DMS 273 treated with DMSO at 0.1 percent for 48 hours (cell line): ENCODE measurements at regions not wholly inside any gene's neighbourhood (a gene's known extent, or its start where the extent isn't known, plus 50 kb on each side); places are given as distances from the start of the nearest gene placed in this dataset.
"Not testable (repeated sequence)": the region's sequence is repeated elsewhere in the genome, so short reads cannot be mapped to it uniquely, and the experiment has no call there.

Source experiments
- DNase-seq: peaks from one replicate; lab custom pipeline; 2025; lab: John Stamatoyannopoulos, UW

DNA sequence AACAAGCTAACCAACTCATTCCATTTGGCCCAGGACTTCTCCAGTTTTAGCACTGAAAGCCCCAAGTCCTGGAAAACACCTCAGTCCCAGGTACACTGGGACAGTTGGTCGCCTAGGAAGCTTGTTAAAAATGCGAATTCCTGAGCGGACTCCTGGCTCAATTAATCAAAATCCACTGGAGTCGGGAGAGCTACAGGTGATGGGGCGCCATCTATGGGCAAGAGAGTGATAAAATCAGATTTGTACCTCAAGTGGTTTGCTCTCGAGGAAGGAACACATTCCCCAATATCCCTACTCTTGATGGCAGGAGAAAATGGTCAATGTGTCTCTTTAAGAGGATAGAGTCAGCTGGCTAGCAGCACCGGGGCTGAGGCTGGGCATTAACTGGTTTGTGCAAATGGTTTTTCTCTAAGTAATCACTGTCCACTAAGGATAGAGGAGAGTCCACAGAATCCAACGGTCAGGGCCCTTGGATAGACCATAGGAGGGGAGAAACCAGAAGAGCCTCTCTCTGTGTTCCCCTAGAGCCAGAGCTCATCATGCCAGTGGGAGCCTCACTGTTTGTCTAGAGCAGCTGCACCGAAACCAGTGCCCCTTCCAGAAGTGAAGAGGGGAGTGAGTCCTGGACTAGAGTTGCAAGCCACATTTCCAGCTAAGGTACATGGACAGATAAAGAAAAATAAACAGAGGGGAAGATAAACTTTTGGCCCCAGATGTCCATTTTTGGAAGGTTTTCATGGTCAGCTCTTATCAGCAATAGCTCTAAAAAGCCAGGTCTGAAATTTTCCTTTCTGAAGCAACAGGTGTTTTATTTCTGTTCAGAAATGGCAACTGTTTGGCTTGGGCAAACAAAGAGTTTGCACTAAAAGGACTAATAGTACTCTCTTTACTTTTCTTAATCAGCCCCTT is 148.5 kb downstream of the TENT5C start:
- DNase-seq: peak; percentile 11

DNA sequence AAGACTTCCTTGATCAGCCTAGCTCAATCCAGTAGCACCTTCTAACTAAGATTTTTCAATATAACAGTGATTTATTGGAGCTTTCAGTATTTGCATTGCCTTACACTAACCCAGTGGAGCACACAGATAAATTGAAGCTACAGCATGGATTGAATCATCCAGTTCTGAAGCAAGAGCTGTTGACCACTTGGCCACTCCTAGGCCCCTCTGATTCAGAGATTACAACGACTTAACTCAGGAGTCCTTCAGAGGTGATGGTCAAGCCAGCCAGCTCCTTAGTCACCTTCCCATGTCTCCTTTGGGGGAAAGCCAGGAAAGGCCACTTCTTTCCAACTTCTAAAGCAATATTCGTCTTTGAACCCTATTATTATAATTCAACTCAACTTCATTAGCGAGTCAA is 151.8 kb downstream of the TENT5C start:
- DNase-seq: no peak

DNA sequence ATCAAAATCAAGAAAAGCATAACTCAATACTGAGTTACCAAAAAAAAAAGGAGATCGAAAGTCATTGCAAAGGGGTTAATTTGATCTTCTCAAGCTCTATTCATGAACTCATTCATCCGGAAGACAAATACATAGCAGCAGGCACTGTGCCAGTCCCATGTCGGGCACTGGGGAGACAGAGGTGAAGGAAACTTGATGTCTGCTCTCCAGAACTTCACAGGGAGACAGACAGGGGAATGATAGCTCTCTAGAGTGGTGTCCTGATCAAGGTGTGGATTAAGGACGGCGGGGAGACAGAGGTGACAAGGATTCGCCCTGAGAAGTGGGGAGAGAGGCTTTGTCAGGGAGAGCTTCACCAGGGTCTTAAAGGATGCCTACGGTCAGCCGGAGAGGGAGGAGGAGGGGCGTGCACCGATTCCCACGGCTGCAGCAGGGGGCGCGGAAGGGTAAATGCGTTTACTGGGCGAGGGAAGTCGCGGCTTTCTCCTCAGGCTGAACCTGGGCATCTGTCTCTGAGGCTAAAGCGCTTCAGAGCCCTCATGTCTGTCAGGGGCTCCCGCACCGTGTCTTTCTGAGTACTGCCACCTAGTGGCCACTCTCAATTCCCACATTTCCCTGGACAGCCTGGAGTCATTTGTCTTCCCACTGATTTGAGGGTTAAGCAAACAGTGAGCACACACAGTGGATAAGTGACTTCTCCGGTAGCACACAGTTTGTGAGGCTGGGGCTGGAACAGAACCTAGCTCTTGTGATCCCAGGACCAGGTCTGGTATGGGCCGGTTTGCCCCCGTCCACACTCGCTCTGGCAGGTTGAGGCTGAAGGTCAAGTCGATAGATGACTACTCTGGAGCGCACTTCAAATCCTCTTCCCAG is 152.8 kb downstream of the TENT5C start:
- DNase-seq: peak; percentile 91

- DNase-seq: no peak
Observed at GRCh38 chr1:117759535-117759934, 153.7 kb downstream of the TENT5C start.

- no peak for DNase-seq
Observed at GRCh38 chr1:117760069-117760468, 154.2 kb downstream of the TENT5C start.

DNA sequence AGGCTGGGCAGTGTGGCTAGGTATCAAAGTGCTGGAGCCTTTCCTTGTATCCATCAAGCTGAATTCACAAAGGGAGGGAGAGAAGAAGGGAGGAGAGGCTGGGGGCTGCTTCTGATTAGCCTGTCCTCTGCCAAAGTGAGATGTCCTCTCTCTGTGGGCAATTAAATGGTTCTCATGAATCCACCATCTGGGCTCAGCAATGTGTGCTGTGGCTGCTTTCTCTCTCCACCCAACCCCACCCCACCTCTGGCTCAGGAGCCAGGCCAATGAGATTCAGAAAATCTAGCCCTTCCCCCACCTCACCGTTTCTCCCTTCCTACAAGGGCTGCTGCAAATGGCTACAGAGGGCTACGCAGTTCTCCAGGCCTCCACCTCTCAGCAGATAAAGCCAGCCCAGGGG is 154.6 kb downstream of the TENT5C start:
- DNase-seq: peak; percentile 42

DNA sequence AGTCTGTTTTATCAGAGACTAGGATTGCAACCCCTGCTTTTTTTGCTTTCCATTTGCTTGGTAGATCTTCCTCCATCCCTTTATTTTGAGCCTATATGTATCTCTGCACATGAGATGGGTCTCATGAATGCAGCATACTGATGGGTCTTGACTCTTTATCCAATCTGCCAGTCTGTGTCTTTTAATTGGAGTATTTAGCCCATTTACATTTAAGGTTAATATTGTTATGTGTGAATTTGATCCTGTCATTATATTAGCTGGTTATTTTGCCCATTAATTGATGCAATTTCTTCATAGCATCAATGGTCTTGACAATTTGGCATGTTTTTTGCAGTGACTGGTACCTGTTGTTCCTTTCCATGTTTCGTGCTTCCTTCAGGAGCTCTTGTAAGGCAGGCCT is 161.7 kb downstream of the GDAP2 start:
- DNase-seq: not testable (repeated sequence)

- no peak for DNase-seq
Observed at GRCh38 chr1:117770981-117771531, 158.4 kb downstream of the GDAP2 start.

DNA sequence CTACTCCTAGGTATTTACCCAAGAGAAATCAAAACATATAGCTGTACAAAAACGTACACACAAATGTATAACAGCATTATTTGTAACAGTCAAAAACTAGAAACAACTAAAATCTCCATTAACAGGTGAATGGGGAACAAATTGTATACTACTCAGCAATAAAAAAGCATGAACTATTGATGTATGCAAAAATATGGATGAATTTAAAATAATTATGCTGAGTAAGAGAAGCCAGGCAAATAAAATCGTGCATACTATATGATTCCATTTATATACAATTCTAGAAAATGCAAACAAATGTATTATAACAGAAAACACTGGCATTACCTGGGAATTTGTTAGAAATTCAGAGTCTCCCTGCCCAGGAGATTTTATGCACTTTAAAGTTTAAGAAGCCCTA is 150.1 kb downstream of the GDAP2 start:
- no peak for DNase-seq

GRCh38 chr1:117780687-117781475 is 148.5 kb downstream of the GDAP2 start:
- DNase-seq: peak; percentile 60

DNA sequence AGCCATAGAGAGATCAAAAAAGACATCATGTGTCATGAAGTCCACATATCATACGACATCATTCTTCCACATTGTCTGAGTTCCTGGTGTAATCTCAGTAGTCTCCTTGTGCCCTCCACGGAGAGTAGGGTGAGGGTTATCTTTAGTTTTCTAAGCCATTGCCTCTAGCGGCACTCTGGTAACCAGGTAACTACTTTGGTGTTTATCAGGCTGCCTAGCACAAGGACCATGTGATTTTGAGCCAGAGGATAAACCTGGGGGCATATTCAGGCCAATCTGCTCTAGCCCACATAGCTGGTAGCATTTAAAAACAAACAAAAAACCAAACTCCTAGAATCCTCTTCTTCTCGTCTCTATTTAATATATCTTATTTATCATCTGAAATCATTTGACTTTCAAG is 147.4 kb downstream of the GDAP2 start:
- DNase-seq: peak; percentile 28

DNA sequence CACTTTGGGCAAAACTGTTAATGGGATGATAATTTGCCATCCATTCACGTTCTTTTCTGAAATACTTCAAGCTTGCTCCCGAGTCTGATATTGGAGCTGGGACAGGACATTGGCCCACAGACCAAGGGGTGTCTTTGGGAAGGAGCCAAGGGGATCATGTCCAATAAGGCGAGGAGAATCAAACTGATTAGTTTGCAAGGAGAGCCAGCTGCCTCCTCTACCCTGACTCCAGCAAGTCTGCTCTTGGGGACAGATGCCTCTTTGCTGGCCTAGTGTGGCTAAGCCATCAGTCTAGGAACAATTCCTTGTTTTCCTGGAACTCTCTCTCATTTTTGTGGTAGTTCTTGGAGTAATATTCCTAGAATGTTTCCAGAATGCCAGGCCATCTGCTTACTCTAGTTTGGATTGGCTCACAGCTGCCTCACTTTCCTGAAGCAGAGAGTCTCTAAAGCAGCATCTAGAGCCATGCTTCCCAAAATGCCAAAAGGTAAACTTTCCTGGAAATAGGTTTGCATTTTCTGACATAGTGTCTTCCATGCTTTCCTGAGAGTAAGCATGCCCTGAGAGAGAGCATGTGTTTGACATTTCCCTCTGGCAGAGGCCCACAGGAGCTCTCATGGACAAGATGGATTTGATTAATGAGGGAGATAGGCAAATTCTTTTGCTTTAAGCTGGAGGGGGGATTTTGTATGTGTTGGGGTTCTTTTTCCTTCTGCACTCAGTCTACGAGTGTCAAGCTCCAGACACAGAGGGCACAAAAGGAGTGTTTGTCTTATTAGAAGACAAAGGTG is 145.6 kb downstream of the GDAP2 start:
- DNase-seq: peak; percentile 76

GRCh38 chr1:117788014-117788413 is 141.4 kb downstream of the GDAP2 start:
- no peak for DNase-seq

DNA sequence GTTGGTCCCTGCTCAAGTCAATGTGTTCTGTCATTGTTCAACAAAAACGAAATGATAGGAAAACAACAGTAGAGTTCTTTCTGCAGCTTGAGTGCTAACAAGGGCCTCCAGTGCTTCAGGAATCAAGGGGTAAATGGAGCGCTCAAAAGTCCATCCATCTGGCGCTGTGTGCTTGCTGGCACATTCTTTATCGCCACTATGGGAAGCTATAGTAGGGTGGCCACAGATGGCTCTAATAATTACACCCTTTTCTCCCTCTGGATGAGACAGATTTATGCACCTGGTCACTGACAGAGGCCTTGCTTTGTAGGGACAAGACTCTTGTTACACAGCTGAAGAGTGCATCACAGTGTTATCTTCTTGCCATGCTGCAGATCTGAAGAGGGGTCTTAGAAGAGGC is 136.0 kb downstream of the GDAP2 start:
- DNase-seq: peak; percentile 81

- no peak for DNase-seq
Observed at GRCh38 chr1:117794073-117794472, 135.3 kb downstream of the GDAP2 start.

- no peak for DNase-seq
Observed at GRCh38 chr1:117795190-117795589, 134.2 kb downstream of the GDAP2 start.

DNA sequence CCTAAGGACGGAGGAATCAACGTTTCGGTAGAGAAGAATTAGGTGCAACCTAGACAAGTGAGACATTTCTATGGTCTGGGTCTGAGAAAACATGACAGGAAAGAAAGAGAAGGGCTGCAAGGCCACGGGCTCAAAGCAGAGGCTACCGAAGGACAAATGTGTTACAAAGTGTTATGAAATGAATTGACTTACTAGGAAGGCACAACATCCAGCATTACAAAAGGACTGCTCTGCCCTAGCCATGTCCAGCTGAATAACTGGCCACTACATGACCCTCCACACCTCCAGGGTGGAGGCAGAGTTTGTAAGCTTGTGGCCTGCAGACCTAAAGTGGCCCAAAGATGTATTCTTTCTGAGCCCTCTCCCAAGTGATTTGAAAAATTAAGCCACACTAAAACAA is 133.6 kb downstream of the GDAP2 start:
- no peak for DNase-seq

DNA sequence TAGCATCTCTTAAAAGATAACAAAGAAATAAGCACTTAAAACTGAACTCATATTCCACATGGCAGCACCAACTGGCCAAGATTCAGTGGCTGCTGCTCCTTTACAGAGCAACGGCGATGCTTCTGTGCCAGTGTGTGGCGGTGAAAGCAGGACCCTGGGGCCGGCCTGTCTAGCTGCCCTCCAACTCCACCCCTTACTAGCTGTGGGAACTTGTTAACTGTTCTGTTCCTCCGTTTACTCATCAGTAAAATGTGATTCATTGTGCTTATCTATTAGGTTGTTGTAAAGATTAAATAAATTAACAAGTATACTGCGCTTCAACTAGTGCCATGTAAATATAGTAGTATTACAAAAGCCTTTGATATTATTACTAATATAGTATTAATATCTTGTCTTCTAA is 133.2 kb downstream of the GDAP2 start:
- no peak for DNase-seq

DNA sequence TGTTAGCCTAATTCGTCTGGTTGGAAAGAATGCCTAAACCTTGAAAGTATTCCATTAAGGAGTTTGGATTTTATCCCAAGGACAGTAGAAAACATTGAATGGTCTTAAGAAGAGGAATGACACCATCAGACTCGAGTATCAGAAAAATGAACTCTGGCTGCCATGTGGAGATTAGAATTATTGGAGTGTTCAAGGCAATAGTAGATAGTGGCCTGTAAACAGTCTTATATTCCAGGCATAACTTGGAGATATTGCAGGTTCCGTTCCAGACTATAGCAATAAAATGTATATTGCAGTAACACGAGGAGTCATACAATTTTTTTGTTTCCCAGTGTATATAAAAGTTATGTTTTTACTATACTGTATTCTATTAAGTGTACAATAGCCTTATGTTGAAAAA is 130.9 kb downstream of the GDAP2 start:
- no peak for DNase-seq

GRCh38 chr1:117802531-117803257 is 126.7 kb downstream of the GDAP2 start:
- DNase-seq: no peak
